ENCODE measurements at regions not wholly inside any gene's neighbourhood (a gene's known extent, or its start where the extent isn't known, plus 50 kb on each side); places are given as distances from the start of the nearest gene placed in this dataset.

DNA sequence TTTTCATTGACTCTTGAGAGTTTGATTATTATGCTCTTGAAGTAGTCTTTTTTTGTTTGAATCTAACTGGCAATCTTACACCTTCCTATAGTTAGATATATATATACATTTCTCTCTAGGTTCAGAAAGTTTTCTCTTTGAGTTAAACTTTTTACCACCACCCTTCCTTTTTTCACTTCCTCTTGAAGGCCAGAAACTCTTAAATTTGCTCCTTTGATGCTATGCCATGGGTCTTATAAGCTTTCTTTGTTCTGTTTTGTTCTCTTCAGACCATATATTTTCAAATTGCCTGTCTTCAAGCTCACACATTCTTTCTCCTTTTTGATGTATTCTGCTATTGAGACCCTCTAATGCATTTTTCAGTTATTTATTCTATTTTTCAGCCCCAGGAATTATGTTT lies 513.5 kb upstream of the CNTN5 start:
- Histone ChIP-seq H3K4me2 (no peak overlapping the region), H3K27ac (no peak overlapping the region), H3K4me1 (no peaks in the 10 kb centered on the region), H3K4me3 (no peak overlapping the region), H3K9me3 (no peaks in the 10 kb centered on the region)
- TF ChIP-seq RNF2 (IDR thresholded peaks at IDR 0.05; ENCODE audit: borderline replicate concordance, low read depth) = no peak
- TF ChIP-seq, protein P1, sequence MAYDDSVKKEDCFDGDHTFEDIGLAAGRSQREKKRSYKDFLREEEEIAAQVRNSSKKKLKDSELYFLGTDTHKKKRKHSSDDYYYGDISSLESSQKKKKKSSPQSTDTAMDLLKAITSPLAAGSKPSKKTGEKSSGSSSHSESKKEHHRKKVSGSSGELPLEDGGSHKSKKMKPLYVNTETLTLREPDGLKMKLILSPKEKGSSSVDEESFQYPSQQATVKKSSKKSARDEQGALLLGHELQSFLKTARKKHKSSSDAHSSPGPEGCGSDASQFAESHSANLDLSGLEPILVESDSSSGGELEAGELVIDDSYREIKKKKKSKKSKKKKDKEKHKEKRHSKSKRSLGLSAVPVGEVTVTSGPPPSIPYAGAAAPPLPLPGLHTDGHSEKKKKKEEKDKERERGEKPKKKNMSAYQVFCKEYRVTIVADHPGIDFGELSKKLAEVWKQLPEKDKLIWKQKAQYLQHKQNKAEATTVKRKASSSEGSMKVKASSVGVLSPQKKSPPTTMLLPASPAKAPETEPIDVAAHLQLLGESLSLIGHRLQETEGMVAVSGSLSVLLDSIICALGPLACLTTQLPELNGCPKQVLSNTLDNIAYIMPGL (CRISPR knock-in tag; IDR thresholded peaks at IDR 0.05; ENCODE audit: borderline replicate concordance) = no peak
- no peak for TF ChIP-seq HOXA7 (CRISPR knock-in tag; IDR thresholded peaks at IDR 0.05)
- no peak for TF ChIP-seq ZFP36 (IDR thresholded peaks at IDR 0.05; ENCODE audit: borderline replicate concordance, partially characterized antibody)
- TF ChIP-seq ZC3H11A (IDR thresholded peaks at IDR 0.05) = no peak
- TF ChIP-seq, protein P2, sequence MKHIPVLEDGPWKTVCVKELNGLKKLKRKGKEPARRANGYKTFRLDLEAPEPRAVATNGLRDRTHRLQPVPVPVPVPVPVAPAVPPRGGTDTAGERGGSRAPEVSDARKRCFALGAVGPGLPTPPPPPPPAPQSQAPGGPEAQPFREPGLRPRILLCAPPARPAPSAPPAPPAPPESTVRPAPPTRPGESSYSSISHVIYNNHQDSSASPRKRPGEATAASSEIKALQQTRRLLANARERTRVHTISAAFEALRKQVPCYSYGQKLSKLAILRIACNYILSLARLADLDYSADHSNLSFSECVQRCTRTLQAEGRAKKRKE (CRISPR knock-in tag; IDR thresholded peaks at IDR 0.05; ENCODE audit: low read depth) = no peak
- no peak for TF ChIP-seq MAFK (IDR thresholded peaks at IDR 0.05; ENCODE audit: partially characterized antibody)
- TF ChIP-seq JUN (IDR thresholded peaks at IDR 0.05) = no peak
- no peak for TF ChIP-seq KDM1A (IDR thresholded peaks at IDR 0.05; ENCODE audit: low read depth)
- no peak for TF ChIP-seq TFCP2L1 (CRISPR knock-in tag; IDR thresholded peaks at IDR 0.05)
- TF ChIP-seq, protein P3, sequence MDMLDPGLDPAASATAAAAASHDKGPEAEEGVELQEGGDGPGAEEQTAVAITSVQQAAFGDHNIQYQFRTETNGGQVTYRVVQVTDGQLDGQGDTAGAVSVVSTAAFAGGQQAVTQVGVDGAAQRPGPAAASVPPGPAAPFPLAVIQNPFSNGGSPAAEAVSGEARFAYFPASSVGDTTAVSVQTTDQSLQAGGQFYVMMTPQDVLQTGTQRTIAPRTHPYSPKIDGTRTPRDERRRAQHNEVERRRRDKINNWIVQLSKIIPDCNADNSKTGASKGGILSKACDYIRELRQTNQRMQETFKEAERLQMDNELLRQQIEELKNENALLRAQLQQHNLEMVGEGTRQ (IDR thresholded peaks at IDR 0.05) = no peak
- TF ChIP-seq, protein P4, sequence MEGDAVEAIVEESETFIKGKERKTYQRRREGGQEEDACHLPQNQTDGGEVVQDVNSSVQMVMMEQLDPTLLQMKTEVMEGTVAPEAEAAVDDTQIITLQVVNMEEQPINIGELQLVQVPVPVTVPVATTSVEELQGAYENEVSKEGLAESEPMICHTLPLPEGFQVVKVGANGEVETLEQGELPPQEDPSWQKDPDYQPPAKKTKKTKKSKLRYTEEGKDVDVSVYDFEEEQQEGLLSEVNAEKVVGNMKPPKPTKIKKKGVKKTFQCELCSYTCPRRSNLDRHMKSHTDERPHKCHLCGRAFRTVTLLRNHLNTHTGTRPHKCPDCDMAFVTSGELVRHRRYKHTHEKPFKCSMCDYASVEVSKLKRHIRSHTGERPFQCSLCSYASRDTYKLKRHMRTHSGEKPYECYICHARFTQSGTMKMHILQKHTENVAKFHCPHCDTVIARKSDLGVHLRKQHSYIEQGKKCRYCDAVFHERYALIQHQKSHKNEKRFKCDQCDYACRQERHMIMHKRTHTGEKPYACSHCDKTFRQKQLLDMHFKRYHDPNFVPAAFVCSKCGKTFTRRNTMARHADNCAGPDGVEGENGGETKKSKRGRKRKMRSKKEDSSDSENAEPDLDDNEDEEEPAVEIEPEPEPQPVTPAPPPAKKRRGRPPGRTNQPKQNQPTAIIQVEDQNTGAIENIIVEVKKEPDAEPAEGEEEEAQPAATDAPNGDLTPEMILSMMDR (IDR thresholded peaks at IDR 0.05) = no peak
- TF ChIP-seq JUNB (IDR thresholded peaks at IDR 0.05) = no peak
- no peak for TF ChIP-seq TP53 (CRISPR knock-in tag; IDR thresholded peaks at IDR 0.05)
- TF ChIP-seq HEYL (CRISPR knock-in tag; IDR thresholded peaks at IDR 0.05) = no peak
- TF ChIP-seq, protein P5, sequence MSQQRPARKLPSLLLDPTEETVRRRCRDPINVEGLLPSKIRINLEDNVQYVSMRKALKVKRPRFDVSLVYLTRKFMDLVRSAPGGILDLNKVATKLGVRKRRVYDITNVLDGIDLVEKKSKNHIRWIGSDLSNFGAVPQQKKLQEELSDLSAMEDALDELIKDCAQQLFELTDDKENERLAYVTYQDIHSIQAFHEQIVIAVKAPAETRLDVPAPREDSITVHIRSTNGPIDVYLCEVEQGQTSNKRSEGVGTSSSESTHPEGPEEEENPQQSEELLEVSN (IDR thresholded peaks at IDR 0.05; ENCODE audit: borderline replicate concordance, low read depth) = no peak
- ATAC-seq (no peak), DNase-seq (ENCODE audit: low read depth in 1 of 2, low spot score in 1 of 2) (no peak), FAIRE-seq (no peak)
- CTCF ChIA-PET = no interaction called here
- POLR2A ChIA-PET = no interaction called here

DNA sequence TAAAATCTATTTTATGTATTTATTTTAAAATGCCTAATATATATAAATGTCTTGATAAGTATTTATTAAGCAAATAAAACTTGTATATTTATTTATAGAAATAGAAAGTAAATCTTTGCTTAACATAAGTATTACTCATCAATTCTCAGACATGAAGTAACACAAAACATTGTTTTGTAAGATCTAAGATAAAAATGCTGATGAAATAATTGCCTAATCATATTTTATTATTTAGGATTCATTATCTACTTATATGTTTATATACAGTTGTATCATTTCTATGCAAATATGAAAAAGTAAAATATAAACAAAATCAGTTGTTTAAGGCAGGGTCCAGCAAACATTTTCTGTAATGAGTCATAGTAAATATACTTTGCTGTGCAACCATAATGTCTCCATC lies 507.8 kb upstream of the CNTN5 start:
- ChIA-PET CTCF (no interaction called here), POLR2A (no interaction called here)
- no peak for FAIRE-seq
- no peak for ATAC-seq
- DNase-seq (ENCODE audit: low read depth in 1 of 2, low spot score in 1 of 2) = no peak
- no peak overlapping the region for H3K4me3 ChIP-seq
- TF ChIP-seq EHF (CRISPR knock-in tag; IDR thresholded peaks at IDR 0.05) (no peak), BHLHE40 (IDR thresholded peaks at IDR 0.05; ENCODE audit: low read depth, low read length) (no peak), EP300 (IDR thresholded peaks at IDR 0.05) (no peak), ZC3H11A (IDR thresholded peaks at IDR 0.05) (no peak)
- H3K9me3 ChIP-seq = no peaks in the 10 kb centered on the region
- H3K4me2 ChIP-seq = no peak overlapping the region
- H3K27ac ChIP-seq = no peak overlapping the region
- no peaks in the 10 kb centered on the region for H3K4me1 ChIP-seq

DNA sequence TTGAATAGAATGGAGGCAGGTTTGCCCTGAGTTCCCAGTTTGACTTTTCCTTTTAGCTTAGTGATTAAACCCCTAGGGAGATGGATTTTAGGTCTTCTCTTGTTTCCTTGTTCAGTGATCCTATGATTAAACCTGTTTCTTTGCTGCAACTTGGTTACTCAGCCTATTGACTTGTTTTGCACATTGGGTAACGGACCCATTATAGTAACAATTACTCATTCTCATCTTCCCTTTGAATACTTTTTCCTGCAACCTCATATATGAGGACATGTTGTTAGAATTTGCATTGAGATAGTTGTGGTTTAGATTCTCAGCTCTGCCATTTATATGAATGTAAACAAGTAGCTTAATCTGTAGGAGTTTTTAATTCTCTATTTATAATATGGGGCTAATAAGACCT lies 489.2 kb upstream of the CNTN5 start:
- H3K27ac ChIP-seq = no peak overlapping the region
- no peak for TF ChIP-seq MAZ (IDR thresholded peaks at IDR 0.05; ENCODE audit: borderline replicate concordance, low read depth, low read length)
- TF ChIP-seq, protein P1 (CRISPR knock-in tag; IDR thresholded peaks at IDR 0.05; ENCODE audit: borderline replicate concordance) = no peak
- TF ChIP-seq GATA3 (IDR thresholded peaks at IDR 0.05; ENCODE audit: borderline replicate concordance) = no peak
- ATAC-seq = no peak
- no peak for FAIRE-seq
- WGBS (ENCODE audit: missing lambda C conversion rate) = 15% methylated on average over 1 of the region's 1 CpG
- no peaks in the 10 kb centered on the region for H3K4me1 ChIP-seq
- ChIA-PET CTCF (no interaction called here), POLR2A (no interaction called here)
- H3K4me2 ChIP-seq = no peak overlapping the region
- no peaks in the 10 kb centered on the region for H3K9me3 ChIP-seq
- H3K4me3 ChIP-seq = no peak overlapping the region
- DNase-seq (ENCODE audit: low read depth in 1 of 2, low spot score in 1 of 2) = no peak

Data from A549 (cell line).